ENCODE measurements at regions not wholly inside any gene's neighbourhood (a gene's known extent, or its start where the extent isn't known, plus 50 kb on each side); places are given as distances from the start of the nearest gene placed in this dataset.
"Not testable (repeated sequence)": the region's sequence is repeated elsewhere in the genome, so short reads cannot be mapped to it uniquely, and the experiment has no call there.

GRCh38 chr13:18224411-18224810, 957.2 kb downstream of the TUBA3C start:
- ATAC-seq (replicated peaks); H3K9me3 Mint-ChIP-seq; H3K4me1 Mint-ChIP-seq; H3K36me3 Mint-ChIP-seq (ENCODE audit: low read depth); H3K27ac Mint-ChIP-seq; H3K27me3 Mint-ChIP-seq: not testable (repeated sequence)
- H3K4me3 Mint-ChIP-seq, result peak overlapping the region; percentile 9

GRCh38 chr13:18214689-18215088, 966.9 kb downstream of the TUBA3C start:
- H3K27me3 Mint-ChIP-seq; H3K4me3 Mint-ChIP-seq; H3K27ac Mint-ChIP-seq; ATAC-seq (replicated peaks); H3K36me3 Mint-ChIP-seq (ENCODE audit: low read depth); H3K9me3 Mint-ChIP-seq; H3K4me1 Mint-ChIP-seq: not testable (repeated sequence)

- not testable (repeated sequence) for H3K36me3 Mint-ChIP-seq (ENCODE audit: low read depth); H3K27ac Mint-ChIP-seq; H3K27me3 Mint-ChIP-seq; H3K9me3 Mint-ChIP-seq; H3K4me3 Mint-ChIP-seq; H3K4me1 Mint-ChIP-seq
- peak; percentile 18 for ATAC-seq (replicated peaks)
These were observed 968.1 kb downstream of the TUBA3C start for GRCh38 chr13:18213511-18213910.

- Mint-ChIP-seq H3K27me3 (no peaks in the 10 kb centered on the region), H3K36me3 (ENCODE audit: low read depth) (no peaks in the 10 kb centered on the region), H3K4me1 (no peaks in the 10 kb centered on the region), H3K9me3 (peaks cover 9% of the 10 kb centered on the region), H3K4me3 (no peak overlapping the region), H3K27ac (no peak overlapping the region)
- ATAC-seq (replicated peaks), result peak; percentile 19
These were observed 968.8 kb downstream of the TUBA3C start for GRCh38 chr13:18212873-18213272.

GRCh38 chr13:18211752-18212560, 969.7 kb downstream of the TUBA3C start:
- H3K4me1 Mint-ChIP-seq; H3K9me3 Mint-ChIP-seq; H3K4me3 Mint-ChIP-seq; H3K27me3 Mint-ChIP-seq; H3K36me3 Mint-ChIP-seq (ENCODE audit: low read depth); H3K27ac Mint-ChIP-seq: not testable (repeated sequence)
- ATAC-seq (replicated peaks), result peak; percentile 85

- not testable (repeated sequence) for H3K27ac Mint-ChIP-seq; H3K27me3 Mint-ChIP-seq; H3K9me3 Mint-ChIP-seq; H3K36me3 Mint-ChIP-seq (ENCODE audit: low read depth); H3K4me3 Mint-ChIP-seq; H3K4me1 Mint-ChIP-seq
- peak; percentile 32 for ATAC-seq (replicated peaks)
These were observed 976.9 kb downstream of the TUBA3C start for GRCh38 chr13:18204614-18205178.

GRCh38 chr13:18195365-18195678, 986.3 kb downstream of the TUBA3C start:
- not testable (repeated sequence) for H3K27me3 Mint-ChIP-seq; H3K36me3 Mint-ChIP-seq (ENCODE audit: low read depth); ATAC-seq (replicated peaks); H3K9me3 Mint-ChIP-seq; H3K4me1 Mint-ChIP-seq; H3K27ac Mint-ChIP-seq; H3K4me3 Mint-ChIP-seq

GRCh38 chr13:18194631-18195364, 986.8 kb downstream of the TUBA3C start:
- not testable (repeated sequence) for H3K27me3 Mint-ChIP-seq, H3K9me3 Mint-ChIP-seq
- peak; percentile 31 for ATAC-seq (replicated peaks)

GRCh38 chr13:18194104-18194503, 987.5 kb downstream of the TUBA3C start:
- H3K27ac Mint-ChIP-seq; H3K4me1 Mint-ChIP-seq; H3K9me3 Mint-ChIP-seq; H3K4me3 Mint-ChIP-seq; H3K36me3 Mint-ChIP-seq (ENCODE audit: low read depth); H3K27me3 Mint-ChIP-seq; ATAC-seq (replicated peaks): not testable (repeated sequence)

More at GRCh38 chr13:18194631-18195364, 986.8 kb downstream of the TUBA3C start:
- not testable (repeated sequence) for H3K36me3 Mint-ChIP-seq (ENCODE audit: low read depth); H3K4me1 Mint-ChIP-seq; H3K4me3 Mint-ChIP-seq; H3K27ac Mint-ChIP-seq

All from activated T-helper 17 cell treated with anti-CD3 and anti-CD28 coated beads, Interleukin-2, amount 50 U/mL, for 72 hours (primary cell).